ENCODE measurements at regions not wholly inside any gene's neighbourhood (a gene's known extent, or its start where the extent isn't known, plus 50 kb on each side); places are given as distances from the start of the nearest gene placed in this dataset.

DNA sequence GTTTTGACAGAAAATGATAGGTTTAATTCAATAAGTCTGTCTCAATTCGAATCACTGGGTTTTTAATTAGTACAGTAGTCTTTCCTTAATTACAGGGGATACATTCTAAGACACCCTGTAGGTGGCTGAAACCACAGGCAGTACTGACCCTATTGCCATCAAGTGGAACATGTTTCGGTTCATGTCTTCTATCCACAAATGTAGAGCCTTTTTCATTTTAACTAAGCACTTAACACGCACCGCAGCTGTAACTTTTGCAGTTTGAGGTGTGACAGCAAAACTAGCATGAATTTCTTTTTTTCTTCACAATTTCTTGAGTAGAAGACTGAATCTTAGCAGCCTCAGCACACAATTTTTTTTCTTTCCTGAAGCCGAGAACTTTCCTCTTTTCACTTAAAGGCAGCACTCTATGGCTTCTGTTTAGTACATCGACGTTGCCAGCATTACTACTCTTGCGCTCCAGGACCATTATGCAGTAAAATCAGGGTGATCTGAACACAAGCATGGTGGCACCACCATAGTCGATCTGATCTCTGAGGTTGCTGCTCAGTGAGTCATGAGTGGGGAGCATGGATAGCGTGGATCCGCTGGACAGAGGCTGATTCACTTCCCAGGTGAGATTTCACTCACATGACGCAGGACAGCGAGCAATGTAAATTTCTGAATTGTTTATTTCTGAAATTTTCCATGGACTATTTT lies 805.1 kb downstream of the RNF144A start (continued):
- no peak for TF ChIP-seq ZNF776 (tag by site-specific recombination; IDR thresholded peaks at IDR 0.05; ENCODE audit: borderline replicate concordance)
- TF ChIP-seq IKZF3 (tag by site-specific recombination; IDR thresholded peaks at IDR 0.05), result no peak
- TF ChIP-seq ZBTB7A (tag by site-specific recombination; IDR thresholded peaks at IDR 0.05; ENCODE audit: low read depth), result no peak
- TF ChIP-seq KLF16 (tag by site-specific recombination; IDR thresholded peaks at IDR 0.05), result no peak

DNA sequence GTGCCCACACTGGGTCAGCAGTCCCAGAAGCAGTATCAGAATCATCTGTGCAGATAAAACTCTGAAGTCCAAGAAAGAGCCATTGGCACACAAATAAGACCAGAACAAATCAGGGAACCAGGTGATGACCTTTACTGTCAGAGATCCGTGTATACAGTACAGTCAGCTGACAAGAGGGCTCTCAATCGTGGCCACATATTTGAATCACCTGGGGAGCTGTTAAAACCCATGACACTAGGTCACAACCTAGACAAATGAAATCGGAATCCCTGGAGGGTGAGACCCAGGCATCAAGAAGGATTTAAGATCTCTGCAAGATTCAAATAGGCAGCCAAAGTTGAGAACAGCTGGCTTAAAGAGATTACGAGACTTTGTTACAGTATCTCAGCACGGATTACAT lies 807.1 kb downstream of the RNF144A start:
- CTCF ChIA-PET, result no interaction called here
- no peaks in the 10 kb centered on the region for H3K4me1 ChIP-seq (ENCODE audit: control insufficient read depth, insufficient read depth, low read length)
- POLR2A ChIA-PET, result no interaction called here

GRCh38 chr2:7725171-7725849 lies 808.1 kb downstream of the RNF144A start:
- Histone ChIP-seq H3K9me3 (ENCODE audit: control insufficient read depth, insufficient read depth, low read depth, low read length) (no peaks in the 10 kb centered on the region), H3K4me1 (ENCODE audit: control insufficient read depth, insufficient read depth, low read length) (no peaks in the 10 kb centered on the region), H3K27ac (ENCODE audit: extremely low read depth, low read depth, low read length) (no peak overlapping the region), H3K36me3 (ENCODE audit: control insufficient read depth in 2 of 2, insufficient read depth in 1 of 2, low read length in 2 of 2) (no peaks in the 10 kb centered on the region), H3K4me3 (ENCODE audit: low read depth, low read length) (no peak overlapping the region)
- no peak for TF ChIP-seq ZNF394 (tag by site-specific recombination; IDR thresholded peaks at IDR 0.05; ENCODE audit: borderline replicate concordance)
- TF ChIP-seq, protein P1, sequence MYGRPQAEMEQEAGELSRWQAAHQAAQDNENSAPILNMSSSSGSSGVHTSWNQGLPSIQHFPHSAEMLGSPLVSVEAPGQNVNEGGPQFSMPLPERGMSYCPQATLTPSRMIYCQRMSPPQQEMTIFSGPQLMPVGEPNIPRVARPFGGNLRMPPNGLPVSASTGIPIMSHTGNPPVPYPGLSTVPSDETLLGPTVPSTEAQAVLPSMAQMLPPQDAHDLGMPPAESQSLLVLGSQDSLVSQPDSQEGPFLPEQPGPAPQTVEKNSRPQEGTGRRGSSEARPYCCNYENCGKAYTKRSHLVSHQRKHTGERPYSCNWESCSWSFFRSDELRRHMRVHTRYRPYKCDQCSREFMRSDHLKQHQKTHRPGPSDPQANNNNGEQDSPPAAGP (tag by site-specific recombination; IDR thresholded peaks at IDR 0.05), result no peak
- TF ChIP-seq, protein P2, sequence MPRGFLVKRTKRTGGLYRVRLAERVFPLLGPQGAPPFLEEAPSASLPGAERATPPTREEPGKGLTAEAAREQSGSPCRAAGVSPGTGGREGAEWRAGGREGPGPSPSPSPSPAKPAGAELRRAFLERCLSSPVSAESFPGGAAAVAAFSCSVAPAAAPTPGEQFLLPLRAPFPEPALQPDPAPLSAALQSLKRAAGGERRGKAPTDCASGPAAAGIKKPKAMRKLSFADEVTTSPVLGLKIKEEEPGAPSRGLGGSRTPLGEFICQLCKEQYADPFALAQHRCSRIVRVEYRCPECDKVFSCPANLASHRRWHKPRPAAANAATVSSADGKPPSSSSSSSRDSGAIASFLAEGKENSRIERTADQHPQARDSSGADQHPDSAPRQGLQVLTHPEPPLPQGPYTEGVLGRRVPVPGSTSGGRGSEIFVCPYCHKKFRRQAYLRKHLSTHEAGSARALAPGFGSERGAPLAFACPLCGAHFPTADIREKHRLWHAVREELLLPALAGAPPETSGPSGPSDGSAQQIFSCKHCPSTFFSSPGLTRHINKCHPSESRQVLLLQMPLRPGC (tag by site-specific recombination; IDR thresholded peaks at IDR 0.05), result no peak
- POLR2A ChIA-PET, result no interaction called here
- CTCF ChIA-PET, result interaction anchor here (0.7 kb wide), 1 partner anchor 857 kb away, joined by 3 read pairs; no protein-coding TSS in a partner anchor

More for the DNA sequence above, 807.1 kb downstream of the RNF144A start:
- H3K4me3 ChIP-seq (ENCODE audit: low read depth, low read length), result no peak overlapping the region
- no peak overlapping the region for H3K27ac ChIP-seq (ENCODE audit: extremely low read depth, low read depth, low read length)
- TF ChIP-seq ZNF350 (tag by site-specific recombination; IDR thresholded peaks at IDR 0.05), result no peak
- no peak for TF ChIP-seq ZSCAN5A (tag by site-specific recombination; IDR thresholded peaks at IDR 0.05)
- TF ChIP-seq ZNF266 (tag by site-specific recombination; IDR thresholded peaks at IDR 0.05; ENCODE audit: low read depth), result no peak
- TF ChIP-seq, protein P3, sequence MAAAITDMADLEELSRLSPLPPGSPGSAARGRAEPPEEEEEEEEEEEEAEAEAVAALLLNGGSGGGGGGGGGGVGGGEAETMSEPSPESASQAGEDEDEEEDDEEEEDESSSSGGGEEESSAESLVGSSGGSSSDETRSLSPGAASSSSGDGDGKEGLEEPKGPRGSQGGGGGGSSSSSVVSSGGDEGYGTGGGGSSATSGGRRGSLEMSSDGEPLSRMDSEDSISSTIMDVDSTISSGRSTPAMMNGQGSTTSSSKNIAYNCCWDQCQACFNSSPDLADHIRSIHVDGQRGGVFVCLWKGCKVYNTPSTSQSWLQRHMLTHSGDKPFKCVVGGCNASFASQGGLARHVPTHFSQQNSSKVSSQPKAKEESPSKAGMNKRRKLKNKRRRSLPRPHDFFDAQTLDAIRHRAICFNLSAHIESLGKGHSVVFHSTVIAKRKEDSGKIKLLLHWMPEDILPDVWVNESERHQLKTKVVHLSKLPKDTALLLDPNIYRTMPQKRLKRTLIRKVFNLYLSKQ (tag by site-specific recombination; IDR thresholded peaks at IDR 0.05; ENCODE audit: borderline replicate concordance), result no peak
- TF ChIP-seq ZNF341 (tag by site-specific recombination; IDR thresholded peaks at IDR 0.05; ENCODE audit: low read depth), result no peak
- no peaks in the 10 kb centered on the region for H3K9me3 ChIP-seq (ENCODE audit: control insufficient read depth, insufficient read depth, low read depth, low read length)
- H3K36me3 ChIP-seq (ENCODE audit: control insufficient read depth in 2 of 2, insufficient read depth in 1 of 2, low read length in 2 of 2), result no peaks in the 10 kb centered on the region

GRCh38 chr2:7725850-7726242 lies 808.6 kb downstream of the RNF144A start:
- H3K36me3 ChIP-seq (ENCODE audit: control insufficient read depth in 2 of 2, insufficient read depth in 1 of 2, low read length in 2 of 2), result no peaks in the 10 kb centered on the region
- H3K27ac ChIP-seq (ENCODE audit: extremely low read depth, low read depth, low read length), result no peak overlapping the region
- no peaks in the 10 kb centered on the region for H3K4me1 ChIP-seq (ENCODE audit: control insufficient read depth, insufficient read depth, low read length)
- ChIA-PET CTCF (interaction anchor here (0.6 kb wide), 1 partner anchor 31 kb away, joined by 4 read pairs; no protein-coding TSS in a partner anchor), POLR2A (no interaction called here)
- H3K4me3 ChIP-seq (ENCODE audit: low read depth, low read length), result no peak overlapping the region
- H3K9me3 ChIP-seq (ENCODE audit: control insufficient read depth, insufficient read depth, low read depth, low read length), result no peaks in the 10 kb centered on the region
- TF ChIP-seq EGR2 (tag by site-specific recombination; IDR thresholded peaks at IDR 0.05; ENCODE audit: low read depth) (no peak), ZNF112 (tag by site-specific recombination; IDR thresholded peaks at IDR 0.05) (no peak), MZF1 (tag by site-specific recombination; IDR thresholded peaks at IDR 0.05; ENCODE audit: borderline replicate concordance) (no peak), ZNF76 (tag by site-specific recombination; IDR thresholded peaks at IDR 0.05; ENCODE audit: borderline replicate concordance, low read depth) (no peak), PATZ1 (tag by site-specific recombination; IDR thresholded peaks at IDR 0.05) (no peak), ZBTB20 (tag by site-specific recombination; IDR thresholded peaks at IDR 0.05) (no peak), ZSCAN30 (tag by site-specific recombination; IDR thresholded peaks at IDR 0.05) (no peak), ZNF792 (tag by site-specific recombination; IDR thresholded peaks at IDR 0.05) (no peak), ZNF555 (tag by site-specific recombination; conservative IDR thresholded peaks at IDR 0.05) (no peak)
